Loucy (cell line): ENCODE measurements at regions not wholly inside any gene's neighbourhood (a gene's known extent, or its start where the extent isn't known, plus 50 kb on each side); places are given as distances from the start of the nearest gene placed in this dataset.

Experiments
- CTCF ChIP-seq: fragments of 200-600 bp; sonication (generic); conservative IDR thresholded peaks from 2 replicates; pipeline ENCODE4 v1.5.1; 2014; ENCODE audit warnings: mild to moderate bottlenecking, antibody characterized with exemption, low read length
- EZH2phosphoT487 ChIP-seq: fragments of 200-600 bp; IDR thresholded peaks from 2 replicates; pipeline ENCODE4 v1.6.1; 2018; ENCODE audit warnings: antibody characterized with exemption, mild to moderate bottlenecking, moderate library complexity, borderline replicate concordance

GRCh38 chr13:33377411-33377810 is 91.9 kb upstream of the STARD13 start:
- TF ChIP-seq CTCF = no peak
- TF ChIP-seq EZH2phosphoT487 = no peak
